Left lung (tissue), 4 donors: ENCODE measurements at regions not wholly inside any gene's neighbourhood (a gene's known extent, or its start where the extent isn't known, plus 50 kb on each side); places are given as distances from the start of the nearest gene placed in this dataset.

Source experiments
- ATAC-seq: fragments of 200-7000 bp; cut with Tn5 transposase; one replicate; pipeline ENCODE4 v1.9.1; 2020; ENCODE audit warnings: moderate library complexity
- DNase-seq, 4 donors: peaks; one replicate each; pipeline ENCODE4 v3.0.0-alpha.2; 2013 to 2020
- H3K27ac ChIP-seq, 2 donors: fragments of 200-600 bp; sonication (generic) in 1 of 2; one replicate each; pipeline versions ENCODE4 v1.5.0 to v1.8.0; 2020 to 2021
- H3K27me3 ChIP-seq, 2 donors: fragments of 200-600 bp; sonication (generic) in 1 of 2; one replicate each; pipeline versions ENCODE4 v1.5.0 to v1.8.0; 2020 to 2021
- H3K36me3 ChIP-seq, 2 donors: fragments of 200-600 bp; sonication (generic) in 1 of 2; one replicate each; pipeline versions ENCODE4 v1.5.0 to v1.8.0; 2020 to 2021
- H3K4me1 ChIP-seq, 2 donors: fragments of 200-600 bp; one replicate each; pipeline ENCODE4 v1.8.0; 2021
- H3K4me3 ChIP-seq, 2 donors: fragments of 200-600 bp; sonication (generic) in 1 of 2; one replicate each; pipeline versions ENCODE4 v1.5.0 to v1.8.0; 2020 to 2021; ENCODE audit warnings: mild to moderate bottlenecking in 1 of 2
- H3K9me3 ChIP-seq, 2 donors: fragments of 200-600 bp; sonication (generic) in 1 of 2; one replicate each; pipeline versions ENCODE4 v1.5.0 to v1.8.0; 2020 to 2021
- intact Hi-C, 2 donors: fragments of 100-400 bp; cut with DNase I; formaldehyde crosslinking; loops; one replicate each; pipeline versions ENCODE4 v1.11.2 to v1.14.2; 2022
- TF ChIP-seq, protein P1 (sequence below), 2 donors: fragments of 200-600 bp; sonication (generic) in 1 of 2; IDR thresholded peaks; one replicate each; pipeline versions ENCODE4 v1.5.0 to v1.8.0; 2021; ENCODE audit warnings: antibody characterized with exemption in 2 of 2
- donor health status: DM: no; HTN: yes; CAD: no.
- donor health status: DM: no; HTN: no; CAD: no.

- H3K36me3 ChIP-seq, result no peaks in the 10 kb centered on the region
- no peak overlapping the region for H3K27ac ChIP-seq
- peak in 1 of 4 donors; percentile 5 for DNase-seq
- intact Hi-C loops, result no loop called here
- no peaks in the 10 kb centered on the region for H3K4me1 ChIP-seq
- H3K4me3 ChIP-seq, result no peak overlapping the region
- no peaks in the 10 kb centered on the region for H3K27me3 ChIP-seq
- TF ChIP-seq, protein P1, sequence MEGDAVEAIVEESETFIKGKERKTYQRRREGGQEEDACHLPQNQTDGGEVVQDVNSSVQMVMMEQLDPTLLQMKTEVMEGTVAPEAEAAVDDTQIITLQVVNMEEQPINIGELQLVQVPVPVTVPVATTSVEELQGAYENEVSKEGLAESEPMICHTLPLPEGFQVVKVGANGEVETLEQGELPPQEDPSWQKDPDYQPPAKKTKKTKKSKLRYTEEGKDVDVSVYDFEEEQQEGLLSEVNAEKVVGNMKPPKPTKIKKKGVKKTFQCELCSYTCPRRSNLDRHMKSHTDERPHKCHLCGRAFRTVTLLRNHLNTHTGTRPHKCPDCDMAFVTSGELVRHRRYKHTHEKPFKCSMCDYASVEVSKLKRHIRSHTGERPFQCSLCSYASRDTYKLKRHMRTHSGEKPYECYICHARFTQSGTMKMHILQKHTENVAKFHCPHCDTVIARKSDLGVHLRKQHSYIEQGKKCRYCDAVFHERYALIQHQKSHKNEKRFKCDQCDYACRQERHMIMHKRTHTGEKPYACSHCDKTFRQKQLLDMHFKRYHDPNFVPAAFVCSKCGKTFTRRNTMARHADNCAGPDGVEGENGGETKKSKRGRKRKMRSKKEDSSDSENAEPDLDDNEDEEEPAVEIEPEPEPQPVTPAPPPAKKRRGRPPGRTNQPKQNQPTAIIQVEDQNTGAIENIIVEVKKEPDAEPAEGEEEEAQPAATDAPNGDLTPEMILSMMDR (IDR thresholded peaks at IDR 0.05), result no peak
- peaks cover 0 to 28% of the 10 kb centered on the region in 2 donors for H3K9me3 ChIP-seq
- no peak for ATAC-seq
These were observed 401.1 kb upstream of the FOXG1 start for GRCh38 chr14:28365510-28365909.

GRCh38 chr14:28373721-28374120 is 392.9 kb upstream of the FOXG1 start:
- Histone ChIP-seq H3K27me3 (no peaks in the 10 kb centered on the region), H3K4me1 (no peaks in the 10 kb centered on the region), H3K36me3 (no peaks in the 10 kb centered on the region), H3K27ac (no peak overlapping the region), H3K4me3 (no peak overlapping the region), H3K9me3 (peaks cover 0 to 2% of the 10 kb centered on the region in 2 donors)
- DNase-seq, result no peak
- intact Hi-C loops, result no loop called here
- ATAC-seq, result no peak
- TF ChIP-seq, protein P1 (IDR thresholded peaks at IDR 0.05), result no peak

DNA sequence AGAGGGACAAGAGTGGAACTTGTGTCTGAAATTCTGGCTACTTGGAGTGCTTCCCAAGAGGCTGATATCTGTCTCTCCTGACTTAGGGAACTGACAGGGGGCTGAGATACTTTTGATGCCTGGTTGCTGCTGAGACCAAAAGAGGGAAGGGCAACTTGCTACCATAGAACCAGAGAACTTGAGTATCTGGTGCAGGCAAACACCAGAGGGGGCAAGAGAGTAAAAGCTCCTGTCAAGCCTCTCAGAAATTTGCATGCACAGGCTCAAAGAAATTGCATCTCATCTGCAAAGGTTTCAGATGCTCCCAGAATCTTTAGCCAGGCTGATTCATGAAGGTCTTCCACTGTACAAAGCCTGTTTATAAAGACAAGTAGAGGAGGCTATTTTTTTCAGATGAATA is 391.3 kb upstream of the FOXG1 start:
- ATAC-seq, result peak; percentile 80
- Histone ChIP-seq H3K4me1 (no peaks in the 10 kb centered on the region), H3K27me3 (no peaks in the 10 kb centered on the region), H3K36me3 (no peaks in the 10 kb centered on the region), H3K4me3 (no peak overlapping the region), H3K27ac (no peak overlapping the region), H3K9me3 (peaks cover 0 to 2% of the 10 kb centered on the region in 2 donors)
- TF ChIP-seq, protein P1 (IDR thresholded peaks at IDR 0.05), result no peak
- intact Hi-C loops, result no loop called here
- DNase-seq, result peak in 1 of 4 donors; percentile 1

- TF ChIP-seq, protein P1 (IDR thresholded peaks at IDR 0.05), result no peak
- H3K36me3 ChIP-seq, result no peaks in the 10 kb centered on the region
- no peak overlapping the region for H3K4me3 ChIP-seq
- no peak overlapping the region for H3K27ac ChIP-seq
- H3K9me3 ChIP-seq, result no peaks in the 10 kb centered on the region
- ATAC-seq (no peak), DNase-seq (no peak)
- H3K27me3 ChIP-seq, result no peaks in the 10 kb centered on the region
- no peaks in the 10 kb centered on the region for H3K4me1 ChIP-seq
- intact Hi-C loops, result no loop called here
These were observed 384.9 kb upstream of the FOXG1 start for GRCh38 chr14:28381656-28382055.

DNA sequence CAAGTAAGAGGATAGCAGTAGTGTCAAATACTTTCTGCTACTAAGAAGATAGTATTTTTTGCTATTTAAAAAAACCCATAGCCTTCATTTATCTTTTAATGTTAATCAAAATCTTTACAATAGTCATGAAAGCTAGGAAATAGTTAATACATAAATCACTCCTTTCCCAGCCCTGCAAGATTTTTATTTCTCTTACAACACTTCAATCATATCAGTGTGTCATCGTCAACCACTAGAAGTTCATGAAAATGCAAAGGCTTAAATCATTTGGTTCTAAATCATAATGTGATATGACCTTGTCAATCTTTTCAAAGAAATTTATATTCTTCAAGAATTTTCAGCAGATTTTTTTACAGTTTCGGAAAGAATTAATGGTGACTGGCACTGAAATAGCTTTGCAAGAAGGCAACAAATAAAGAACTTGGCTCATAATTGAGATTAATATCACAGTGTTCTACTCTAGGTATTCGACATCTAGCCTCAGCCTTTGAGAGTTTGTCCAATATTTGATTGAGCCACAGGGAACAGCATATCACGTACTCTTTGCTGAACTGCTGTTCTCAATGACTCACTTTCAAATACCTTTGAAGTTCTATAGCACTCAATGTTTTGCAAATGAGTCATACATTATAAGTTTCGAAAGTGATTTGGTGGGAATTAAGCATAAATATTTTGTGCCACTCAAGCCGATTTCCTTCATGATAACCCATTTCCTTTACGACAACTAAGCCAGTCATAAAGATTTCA is 384.0 kb upstream of the FOXG1 start:
- Histone ChIP-seq H3K9me3 (no peaks in the 10 kb centered on the region), H3K27ac (peak overlapping the region in 1 of 2 donors; percentile 19), H3K4me1 (no peaks in the 10 kb centered on the region), H3K36me3 (no peaks in the 10 kb centered on the region), H3K4me3 (no peak overlapping the region), H3K27me3 (no peaks in the 10 kb centered on the region)
- intact Hi-C loops, result no loop called here
- ATAC-seq (peak; percentile 96), DNase-seq (no peak)
- TF ChIP-seq, protein P1 (IDR thresholded peaks at IDR 0.05), result no peak
